ENCODE measurements at regions not wholly inside any gene's neighbourhood (a gene's known extent, or its start where the extent isn't known, plus 50 kb on each side); places are given as distances from the start of the nearest gene placed in this dataset.

DNA sequence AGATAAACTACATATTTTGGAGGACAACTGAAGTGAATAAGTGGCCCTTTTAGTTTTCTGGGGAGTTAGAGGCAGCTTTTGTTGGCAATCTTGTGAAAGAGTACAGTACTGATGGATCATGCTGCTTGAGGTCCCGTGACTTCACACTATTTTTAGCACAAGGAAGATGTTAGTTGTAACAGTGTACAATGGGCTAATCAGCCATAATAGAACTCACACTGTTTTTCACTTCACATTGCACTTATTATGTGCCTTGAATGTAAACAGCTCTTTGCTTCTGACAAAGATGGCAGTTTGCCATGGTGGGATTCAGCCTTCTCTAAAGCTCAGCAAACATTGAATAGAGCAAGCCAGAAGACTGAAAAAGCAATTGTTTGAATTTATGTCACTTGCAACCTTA lies 176.7 kb upstream of the ZNF608 start:
- Mint-ChIP-seq H3K4me1 (ENCODE audit: low read depth, unreplicated experiment) (no peaks in the 10 kb centered on the region), H3K9me3 (ENCODE audit: low read depth, unreplicated experiment) (no peaks in the 10 kb centered on the region), H3K27ac (ENCODE audit: unreplicated experiment) (no peak overlapping the region), H3K27me3 (ENCODE audit: unreplicated experiment) (no peaks in the 10 kb centered on the region), H3K36me3 (ENCODE audit: insufficient read depth, unreplicated experiment) (no peaks in the 10 kb centered on the region), H3K4me3 (ENCODE audit: low read depth, unreplicated experiment) (no peak overlapping the region)
- DNase-seq, result no peak
- CTCF ChIA-PET, result no interaction called here
- intact Hi-C loops (cut with micrococcal nuclease; ENCODE audit: unreplicated experiment), result no loop called here
- BruUV-seq (replicated peaks), result no TSS peak
- TF ChIP-seq, protein P1, sequence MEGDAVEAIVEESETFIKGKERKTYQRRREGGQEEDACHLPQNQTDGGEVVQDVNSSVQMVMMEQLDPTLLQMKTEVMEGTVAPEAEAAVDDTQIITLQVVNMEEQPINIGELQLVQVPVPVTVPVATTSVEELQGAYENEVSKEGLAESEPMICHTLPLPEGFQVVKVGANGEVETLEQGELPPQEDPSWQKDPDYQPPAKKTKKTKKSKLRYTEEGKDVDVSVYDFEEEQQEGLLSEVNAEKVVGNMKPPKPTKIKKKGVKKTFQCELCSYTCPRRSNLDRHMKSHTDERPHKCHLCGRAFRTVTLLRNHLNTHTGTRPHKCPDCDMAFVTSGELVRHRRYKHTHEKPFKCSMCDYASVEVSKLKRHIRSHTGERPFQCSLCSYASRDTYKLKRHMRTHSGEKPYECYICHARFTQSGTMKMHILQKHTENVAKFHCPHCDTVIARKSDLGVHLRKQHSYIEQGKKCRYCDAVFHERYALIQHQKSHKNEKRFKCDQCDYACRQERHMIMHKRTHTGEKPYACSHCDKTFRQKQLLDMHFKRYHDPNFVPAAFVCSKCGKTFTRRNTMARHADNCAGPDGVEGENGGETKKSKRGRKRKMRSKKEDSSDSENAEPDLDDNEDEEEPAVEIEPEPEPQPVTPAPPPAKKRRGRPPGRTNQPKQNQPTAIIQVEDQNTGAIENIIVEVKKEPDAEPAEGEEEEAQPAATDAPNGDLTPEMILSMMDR (IDR thresholded peaks at IDR 0.05; ENCODE audit: unreplicated experiment), result no peak

DNA sequence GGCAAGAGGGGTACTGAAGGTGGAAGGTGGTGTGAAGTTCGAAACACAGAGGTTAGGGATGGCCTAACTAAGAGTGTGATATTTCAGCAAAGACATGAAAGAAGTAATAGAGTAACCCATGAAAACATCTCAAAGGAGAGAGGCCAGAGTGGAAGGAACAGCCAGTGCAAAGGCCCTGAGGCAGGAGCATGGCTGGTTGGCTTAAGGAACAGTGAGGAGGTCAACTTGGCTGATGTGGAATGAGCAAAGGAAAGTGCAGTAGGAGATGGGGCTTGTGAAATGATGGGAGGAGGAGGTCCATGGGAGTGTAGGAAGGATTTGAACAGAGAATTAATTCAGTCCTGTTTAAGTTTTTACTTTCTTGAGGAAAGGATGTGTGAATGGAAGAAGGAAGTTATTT lies 178.3 kb upstream of the ZNF608 start:
- H3K4me3 Mint-ChIP-seq (ENCODE audit: low read depth, unreplicated experiment), result no peak overlapping the region
- no TSS peak for BruUV-seq (replicated peaks)
- no peak overlapping the region for H3K27ac Mint-ChIP-seq (ENCODE audit: unreplicated experiment)
- CTCF ChIA-PET, result interaction anchor here (0.6 kb wide), 1 partner anchor 9 kb away, joined by 6 read pairs; no protein-coding TSS in a partner anchor
- DNase-seq, result no peak
- no peaks in the 10 kb centered on the region for H3K27me3 Mint-ChIP-seq (ENCODE audit: unreplicated experiment)
- H3K9me3 Mint-ChIP-seq (ENCODE audit: low read depth, unreplicated experiment), result no peaks in the 10 kb centered on the region
- H3K36me3 Mint-ChIP-seq (ENCODE audit: insufficient read depth, unreplicated experiment), result no peaks in the 10 kb centered on the region
- TF ChIP-seq, protein P1 (IDR thresholded peaks at IDR 0.05; ENCODE audit: unreplicated experiment), result no peak
- no peaks in the 10 kb centered on the region for H3K4me1 Mint-ChIP-seq (ENCODE audit: low read depth, unreplicated experiment)
- intact Hi-C loops (cut with micrococcal nuclease; ENCODE audit: unreplicated experiment), result no loop called here

DNA sequence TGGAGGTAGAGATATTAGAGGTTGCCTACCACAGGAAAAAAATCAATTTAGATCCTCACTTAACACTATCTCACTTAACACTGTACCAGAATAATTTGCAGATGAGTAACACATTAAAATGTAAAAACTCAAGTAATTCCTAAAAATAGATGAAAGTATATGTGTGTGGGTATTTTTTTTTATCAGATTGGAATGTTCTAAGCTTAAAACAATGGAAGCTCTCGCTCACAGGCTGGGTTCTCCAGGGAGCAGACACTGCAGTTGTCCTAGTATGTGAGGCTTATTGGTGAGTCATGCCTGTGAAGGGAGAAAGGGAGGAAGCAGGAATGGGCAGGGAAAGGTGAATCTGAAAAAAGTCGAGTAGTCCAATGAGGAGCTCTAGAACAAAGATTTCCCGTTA lies 181.3 kb upstream of the ZNF608 start:
- no TSS peak for BruUV-seq (replicated peaks)
- Mint-ChIP-seq H3K27me3 (ENCODE audit: unreplicated experiment) (no peaks in the 10 kb centered on the region), H3K9me3 (ENCODE audit: low read depth, unreplicated experiment) (no peaks in the 10 kb centered on the region), H3K27ac (ENCODE audit: unreplicated experiment) (no peak overlapping the region), H3K4me1 (ENCODE audit: low read depth, unreplicated experiment) (peaks cover 3% of the 10 kb centered on the region), H3K4me3 (ENCODE audit: low read depth, unreplicated experiment) (no peak overlapping the region), H3K36me3 (ENCODE audit: insufficient read depth, unreplicated experiment) (no peaks in the 10 kb centered on the region)
- intact Hi-C loops (cut with micrococcal nuclease; ENCODE audit: unreplicated experiment), result no loop called here
- TF ChIP-seq, protein P1 (IDR thresholded peaks at IDR 0.05; ENCODE audit: unreplicated experiment), result no peak
- DNase-seq, result no peak
- CTCF ChIA-PET, result no interaction called here

DNA sequence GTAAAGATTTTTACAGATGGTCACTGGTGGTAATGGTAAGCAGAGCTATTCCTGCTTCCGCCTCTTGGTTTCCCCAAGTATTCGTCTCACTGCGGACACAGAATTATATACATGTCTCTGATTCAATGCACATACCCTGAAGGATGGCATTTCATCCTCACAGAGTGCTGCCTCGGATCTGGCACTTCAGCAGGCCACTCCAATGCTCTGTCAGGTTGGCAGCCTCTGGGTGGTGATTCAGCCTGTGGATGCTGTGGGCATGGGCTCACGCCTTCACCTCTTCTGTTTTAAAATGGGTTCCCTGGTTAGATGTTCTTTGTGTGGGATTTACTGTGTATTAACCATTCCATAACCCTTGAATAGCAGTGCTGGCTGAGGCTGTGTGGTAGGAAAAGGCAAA lies 182.6 kb upstream of the ZNF608 start:
- Mint-ChIP-seq H3K27ac (ENCODE audit: unreplicated experiment) (no peak overlapping the region), H3K4me1 (ENCODE audit: low read depth, unreplicated experiment) (peaks cover 7% of the 10 kb centered on the region), H3K4me3 (ENCODE audit: low read depth, unreplicated experiment) (no peak overlapping the region), H3K36me3 (ENCODE audit: insufficient read depth, unreplicated experiment) (no peaks in the 10 kb centered on the region), H3K9me3 (ENCODE audit: low read depth, unreplicated experiment) (no peaks in the 10 kb centered on the region), H3K27me3 (ENCODE audit: unreplicated experiment) (no peaks in the 10 kb centered on the region)
- intact Hi-C loops (cut with micrococcal nuclease; ENCODE audit: unreplicated experiment), result no loop called here
- CTCF ChIA-PET, result no interaction called here
- TF ChIP-seq, protein P1 (IDR thresholded peaks at IDR 0.05; ENCODE audit: unreplicated experiment), result no peak
- BruUV-seq (replicated peaks), result no TSS peak
- DNase-seq, result no peak
